HG03108 (cell line): ENCODE measurements at regions not wholly inside any gene's neighbourhood (a gene's known extent, or its start where the extent isn't known, plus 50 kb on each side); places are given as distances from the start of the nearest gene placed in this dataset.

Experiments
- ATAC-seq: cut with Tn5 transposase; IDR thresholded peaks from one replicate; pipeline ENCODE4 v1.9.1; 2021; ENCODE audit warnings: moderate library complexity; ENCODE audit not compliant: unreplicated experiment

- ATAC-seq = no peak
Measured at GRCh38 chr5:142479150-142479549, 154.3 kb upstream of the SPRY4 start.

GRCh38 chr5:142478113-142478512, 153.3 kb upstream of the SPRY4 start:
- no peak for ATAC-seq

- ATAC-seq = no peak
Measured at GRCh38 chr5:142475102-142475513, 150.3 kb upstream of the SPRY4 start.

- ATAC-seq = no peak
Measured at GRCh38 chr5:142474431-142475094, 149.7 kb upstream of the SPRY4 start.

GRCh38 chr5:142473038-142473437, 148.2 kb upstream of the SPRY4 start:
- no peak for ATAC-seq

- ATAC-seq = no peak
Measured at GRCh38 chr5:142472306-142472951, 147.6 kb upstream of the SPRY4 start.

GRCh38 chr5:142466195-142466971, 141.6 kb upstream of the SPRY4 start:
- ATAC-seq = no peak

- no peak for ATAC-seq
Measured at GRCh38 chr5:142465476-142465875, 140.7 kb upstream of the SPRY4 start.

GRCh38 chr5:142463904-142464303, 139.1 kb upstream of the SPRY4 start:
- no peak for ATAC-seq

GRCh38 chr5:142461028-142461590, 136.3 kb upstream of the SPRY4 start:
- ATAC-seq = no peak

GRCh38 chr5:142459209-142459608, 134.4 kb upstream of the SPRY4 start:
- no peak for ATAC-seq

GRCh38 chr5:142455856-142456255, 131.0 kb upstream of the SPRY4 start:
- ATAC-seq = no peak

GRCh38 chr5:142453932-142454331, 129.1 kb upstream of the SPRY4 start:
- no peak for ATAC-seq

- no peak for ATAC-seq
Measured at GRCh38 chr5:142450419-142450818, 125.6 kb upstream of the SPRY4 start.

GRCh38 chr5:142447887-142448286, 123.1 kb upstream of the SPRY4 start:
- no peak for ATAC-seq

GRCh38 chr5:142446960-142447279, 122.1 kb upstream of the SPRY4 start:
- no peak for ATAC-seq

- no peak for ATAC-seq
Measured at GRCh38 chr5:142446131-142446959, 121.5 kb upstream of the SPRY4 start.

- ATAC-seq = no peak
Measured at GRCh38 chr5:142445266-142445665, 120.4 kb upstream of the SPRY4 start.

- ATAC-seq = no peak
Measured at GRCh38 chr5:142441616-142442015, 116.8 kb upstream of the SPRY4 start.

GRCh38 chr5:142439207-142439860, 114.5 kb upstream of the SPRY4 start:
- ATAC-seq = no peak
